GM18858 (cell line): ENCODE measurements at regions not wholly inside any gene's neighbourhood (a gene's known extent, or its start where the extent isn't known, plus 50 kb on each side); places are given as distances from the start of the nearest gene placed in this dataset.

Source experiments
- ATAC-seq: cut with Tn5 transposase; IDR thresholded peaks from one replicate; pipeline ENCODE4 v1.9.1; 2021; ENCODE audit not compliant: unreplicated experiment

- ATAC-seq: no peak
Measured at GRCh38 chr22:25393121-25393805, 171.2 kb upstream of the GRK3 start.

GRCh38 chr22:25395468-25395867 is 169.0 kb upstream of the GRK3 start:
- ATAC-seq: no peak

GRCh38 chr22:25395915-25396314 is 168.6 kb upstream of the GRK3 start:
- no peak for ATAC-seq

- ATAC-seq: no peak
Measured at GRCh38 chr22:25396615-25397200, 167.8 kb upstream of the GRK3 start.

- ATAC-seq: no peak
Measured at GRCh38 chr22:25397616-25398015, 166.9 kb upstream of the GRK3 start.

- ATAC-seq: peak; percentile 57
Measured at GRCh38 chr22:25398591-25399062, 165.8 kb upstream of the GRK3 start.

GRCh38 chr22:25399649-25400151 is 164.8 kb upstream of the GRK3 start:
- ATAC-seq: no peak

GRCh38 chr22:25402160-25402500 is 162.3 kb upstream of the GRK3 start:
- ATAC-seq: no peak

- no peak for ATAC-seq
Measured at GRCh38 chr22:25402501-25403283, 161.8 kb upstream of the GRK3 start.

GRCh38 chr22:25403284-25403810 is 161.1 kb upstream of the GRK3 start:
- no peak for ATAC-seq

GRCh38 chr22:25403811-25404471 is 160.5 kb upstream of the GRK3 start:
- no peak for ATAC-seq

- no peak for ATAC-seq
Measured at GRCh38 chr22:25404556-25404927, 159.9 kb upstream of the GRK3 start.

GRCh38 chr22:25404928-25405816 is 159.3 kb upstream of the GRK3 start:
- peak; percentile 39 for ATAC-seq

GRCh38 chr22:25405841-25406509 is 158.5 kb upstream of the GRK3 start:
- no peak for ATAC-seq

- ATAC-seq: no peak
Measured at GRCh38 chr22:25406510-25407210, 157.8 kb upstream of the GRK3 start.

GRCh38 chr22:25407226-25407858 is 157.1 kb upstream of the GRK3 start:
- no peak for ATAC-seq

- no peak for ATAC-seq
Measured at GRCh38 chr22:25407859-25408229, 156.6 kb upstream of the GRK3 start.

- no peak for ATAC-seq
Measured at GRCh38 chr22:25409240-25409639, 155.2 kb upstream of the GRK3 start.

- ATAC-seq: no peak
Measured at GRCh38 chr22:25410849-25411248, 153.6 kb upstream of the GRK3 start.
